MCF 10A (cell line): ENCODE measurements at regions not wholly inside any gene's neighbourhood (a gene's known extent, or its start where the extent isn't known, plus 50 kb on each side); places are given as distances from the start of the nearest gene placed in this dataset.
A peak's percentile ranks its signal among the peaks of the same experiment; 100 is the strongest.

Experiments used
- BruUV-seq: library from RNA; stranded (reverse); fragments of 400-500 nt; replicated peaks from 2 replicates; lab custom pipeline; 2021; lab: Mats Ljungman, UMichigan
- CTCF ChIA-PET: fragments of 300-600 bp; sonication (Branson Sonifier 250); formaldehyde crosslinking; extraction: SDS; loops from one replicate; lab custom pipeline; 2021; ENCODE audit warnings: antibody characterized with exemption, inconsistent platforms; lab: Yijun Ruan, JAX
- POLR2A ChIA-PET: fragments of 300-600, 350-650 bp; sonication (Branson Sonifier 250); formaldehyde crosslinking; extraction: SDS; loops from one replicate; lab custom pipeline; 2020; ENCODE audit warnings: antibody characterized with exemption, inconsistent platforms; lab: Yijun Ruan, JAX
- DNase-seq: peaks from one replicate; pipeline ENCODE4 v3.0.0-alpha.2; 2018; ENCODE audit not compliant: unreplicated experiment
- H3K27ac Mint-ChIP-seq: one replicate; pipeline ENCODE4 v1.8.0; 2022; ENCODE audit warnings: mild to moderate bottlenecking, low read depth, mixed read lengths; ENCODE audit not compliant: unreplicated experiment
- H3K27me3 Mint-ChIP-seq: one replicate; pipeline ENCODE4 v1.8.0; 2022; ENCODE audit warnings: mixed read lengths; ENCODE audit not compliant: insufficient read depth, unreplicated experiment
- H3K36me3 Mint-ChIP-seq: one replicate; pipeline ENCODE4 v1.8.0; 2022; ENCODE audit warnings: mild to moderate bottlenecking, moderate library complexity, mixed read lengths; ENCODE audit not compliant: insufficient read depth, unreplicated experiment
- H3K4me1 Mint-ChIP-seq: one replicate; pipeline ENCODE4 v1.8.0; 2022; ENCODE audit warnings: mixed read lengths; ENCODE audit not compliant: insufficient read depth, unreplicated experiment
- H3K4me3 Mint-ChIP-seq: one replicate; pipeline ENCODE4 v1.8.0; 2022; ENCODE audit warnings: mild to moderate bottlenecking, moderate library complexity, mixed read lengths; ENCODE audit not compliant: unreplicated experiment
- H3K9me3 Mint-ChIP-seq: one replicate; pipeline ENCODE4 v1.8.0; 2022; ENCODE audit warnings: mixed read lengths; ENCODE audit not compliant: unreplicated experiment
- CTCF ChIP-seq: fragments of 200-600 bp; IDR thresholded peaks from one replicate; pipeline ENCODE4 v1.8.0; 2022; ENCODE audit warnings: antibody characterized with exemption, mild to moderate bottlenecking; ENCODE audit not compliant: unreplicated experiment
- intact Hi-C: fragments of 100-400 bp; cut with micrococcal nuclease; formaldehyde crosslinking; loops from 2 replicates; pipeline ENCODE4 v1.14.1; 2022

- POLR2A ChIA-PET, result no interaction called here
- Mint-ChIP-seq H3K36me3 (no peaks in the 10 kb centered on the region), H3K27me3 (peaks cover 48% of the 10 kb centered on the region), H3K4me1 (peaks cover 2% of the 10 kb centered on the region), H3K9me3 (no peaks in the 10 kb centered on the region), H3K4me3 (no peak overlapping the region), H3K27ac (no peak overlapping the region)
- DNase-seq, result no peak
- CTCF ChIA-PET, result interaction anchor here (0.6 kb wide), 2 partner anchors 204 to 1509 kb away, joined by 3 read pairs; no protein-coding TSS in a partner anchor
- no peak for TF ChIP-seq CTCF
- no TSS peak for BruUV-seq
- intact Hi-C loops, result no loop called here
These were observed 71.3 kb upstream of the SLC22A11 start for GRCh38 chr11:64484191-64485022.

GRCh38 chr11:64485074-64485473 is 70.7 kb upstream of the SLC22A11 start:
- no peak overlapping the region for H3K4me3 Mint-ChIP-seq
- TF ChIP-seq CTCF, result no peak
- H3K27ac Mint-ChIP-seq, result no peak overlapping the region
- H3K27me3 Mint-ChIP-seq, result peaks cover 55% of the 10 kb centered on the region
- peaks cover 6% of the 10 kb centered on the region for H3K4me1 Mint-ChIP-seq
- no peaks in the 10 kb centered on the region for H3K9me3 Mint-ChIP-seq
- no peak for DNase-seq
- H3K36me3 Mint-ChIP-seq, result no peaks in the 10 kb centered on the region
- intact Hi-C loops, result no loop called here
- no TSS peak for BruUV-seq
- ChIA-PET POLR2A (interaction anchor here (0.6 kb wide), 1 partner anchor 130 kb away, joined by 5 read pairs; no protein-coding TSS in a partner anchor), CTCF (interaction anchor here (0.6 to 1.5 kb wide), 2 partner anchors 118 to 204 kb away, joined by 3 read pairs; no protein-coding TSS in a partner anchor)

- no peak overlapping the region for H3K4me3 Mint-ChIP-seq
- BruUV-seq, result no TSS peak
- intact Hi-C loops, result loop anchor here (1.0 kb wide), 1 partner anchor 163 kb away; no protein-coding TSS in a partner anchor
- no peak overlapping the region for H3K27ac Mint-ChIP-seq
- no peaks in the 10 kb centered on the region for H3K9me3 Mint-ChIP-seq
- peak; percentile 89 for TF ChIP-seq CTCF
- ChIA-PET POLR2A (no interaction called here), CTCF (interaction anchor here (0.6 to 10.0 kb wide), 12 partner anchors 17 to 296 kb away, joined by 3 to 109 read pairs (median 4); no protein-coding TSS in a partner anchor)
- peak; percentile 60 for DNase-seq
- H3K27me3 Mint-ChIP-seq, result peaks cover 75% of the 10 kb centered on the region
- H3K4me1 Mint-ChIP-seq, result peaks cover 6% of the 10 kb centered on the region
- no peaks in the 10 kb centered on the region for H3K36me3 Mint-ChIP-seq
These were observed 65.8 kb upstream of the SLC22A11 start for GRCh38 chr11:64489831-64490441.
